ENCODE measurements at regions not wholly inside any gene's neighbourhood (a gene's known extent, or its start where the extent isn't known, plus 50 kb on each side); places are given as distances from the start of the nearest gene placed in this dataset.

DNA sequence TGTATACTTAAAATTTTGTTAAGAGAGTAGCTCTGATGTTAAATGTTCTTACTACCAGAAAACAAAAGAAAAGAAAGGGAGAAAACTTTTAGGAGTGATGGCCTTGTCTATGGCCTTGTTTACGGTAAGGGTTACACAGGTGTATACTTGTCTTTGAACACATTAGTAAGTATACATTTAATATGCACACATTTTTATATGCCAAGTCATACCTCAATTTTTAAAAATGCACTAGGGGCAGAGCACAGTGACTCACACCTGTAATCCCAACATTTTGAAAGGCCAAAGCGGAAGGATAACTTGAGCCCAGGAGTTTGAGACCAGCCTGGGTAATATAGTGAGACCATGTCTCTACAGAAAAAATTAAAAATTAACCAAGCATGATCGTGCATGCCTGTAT is 166.7 kb upstream of the SNX2 start:
- Histone ChIP-seq H3K36me3 (replicated peaks in 1 of 2; ENCODE audit: control insufficient read depth in 1 of 2, insufficient read depth in 2 of 2, low read length in 2 of 2) (no peaks in the 10 kb centered on the region), H3K27ac (ENCODE audit: extremely low read length, insufficient read depth, low read length) (no peak overlapping the region), H3K4me1 (ENCODE audit: insufficient read depth, low read length) (no peaks in the 10 kb centered on the region), H3K4me2 (ENCODE audit: low read depth, low read length) (no peak overlapping the region), H3K79me2 (ENCODE audit: insufficient read depth, low read length) (no peaks in the 10 kb centered on the region), H3K9me3 (ENCODE audit: low read length) (no peaks in the 10 kb centered on the region), H4K20me1 (ENCODE audit: insufficient read depth, low read length) (no peaks in the 10 kb centered on the region), H3K27me3 (ENCODE audit: control insufficient read depth in 1 of 2, insufficient read depth in 2 of 2, low read length in 2 of 2) (no peaks in the 10 kb centered on the region), H3K4me3 (replicated peaks in 1 of 3; ENCODE audit: insufficient read depth in 1 of 3, low read depth in 2 of 3, low read length in 3 of 3) (no peak overlapping the region), H2AFZ (ENCODE audit: low read length) (no peak overlapping the region), H3K9ac (ENCODE audit: insufficient read depth, low read depth, low read length) (no peak overlapping the region)
- FAIRE-seq (no peak), ATAC-seq (no peak; the same call in 2 of the 3 replicates), DNase-seq (ENCODE audit: low spot score) (no peak)
- WGBS (ENCODE audit: low lambda C conversion rate): 46% methylated on average over 3 of the region's 3 CpGs
- TF ChIP-seq, protein P1, sequence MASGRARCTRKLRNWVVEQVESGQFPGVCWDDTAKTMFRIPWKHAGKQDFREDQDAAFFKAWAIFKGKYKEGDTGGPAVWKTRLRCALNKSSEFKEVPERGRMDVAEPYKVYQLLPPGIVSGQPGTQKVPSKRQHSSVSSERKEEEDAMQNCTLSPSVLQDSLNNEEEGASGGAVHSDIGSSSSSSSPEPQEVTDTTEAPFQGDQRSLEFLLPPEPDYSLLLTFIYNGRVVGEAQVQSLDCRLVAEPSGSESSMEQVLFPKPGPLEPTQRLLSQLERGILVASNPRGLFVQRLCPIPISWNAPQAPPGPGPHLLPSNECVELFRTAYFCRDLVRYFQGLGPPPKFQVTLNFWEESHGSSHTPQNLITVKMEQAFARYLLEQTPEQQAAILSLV (CRISPR knock-in tag; IDR thresholded peaks at IDR 0.05; ENCODE audit: borderline replicate concordance): no peak
- TF ChIP-seq, protein P2, sequence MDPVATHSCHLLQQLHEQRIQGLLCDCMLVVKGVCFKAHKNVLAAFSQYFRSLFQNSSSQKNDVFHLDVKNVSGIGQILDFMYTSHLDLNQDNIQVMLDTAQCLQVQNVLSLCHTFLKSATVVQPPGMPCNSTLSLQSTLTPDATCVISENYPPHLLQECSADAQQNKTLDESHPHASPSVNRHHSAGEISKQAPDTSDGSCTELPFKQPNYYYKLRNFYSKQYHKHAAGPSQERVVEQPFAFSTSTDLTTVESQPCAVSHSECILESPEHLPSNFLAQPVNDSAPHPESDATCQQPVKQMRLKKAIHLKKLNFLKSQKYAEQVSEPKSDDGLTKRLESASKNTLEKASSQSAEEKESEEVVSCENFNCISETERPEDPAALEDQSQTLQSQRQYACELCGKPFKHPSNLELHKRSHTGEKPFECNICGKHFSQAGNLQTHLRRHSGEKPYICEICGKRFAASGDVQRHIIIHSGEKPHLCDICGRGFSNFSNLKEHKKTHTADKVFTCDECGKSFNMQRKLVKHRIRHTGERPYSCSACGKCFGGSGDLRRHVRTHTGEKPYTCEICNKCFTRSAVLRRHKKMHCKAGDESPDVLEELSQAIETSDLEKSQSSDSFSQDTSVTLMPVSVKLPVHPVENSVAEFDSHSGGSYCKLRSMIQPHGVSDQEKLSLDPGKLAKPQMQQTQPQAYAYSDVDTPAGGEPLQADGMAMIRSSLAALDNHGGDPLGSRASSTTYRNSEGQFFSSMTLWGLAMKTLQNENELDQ (CRISPR knock-in tag; IDR thresholded peaks at IDR 0.05; ENCODE audit: borderline replicate concordance): no peak
- no peak for TF ChIP-seq GFI1 (CRISPR knock-in tag; IDR thresholded peaks at IDR 0.05; ENCODE audit: borderline replicate concordance)
- TF ChIP-seq ZNF546 (CRISPR knock-in tag; conservative IDR thresholded peaks at IDR 0.05): no peak
- TF ChIP-seq, protein P3, sequence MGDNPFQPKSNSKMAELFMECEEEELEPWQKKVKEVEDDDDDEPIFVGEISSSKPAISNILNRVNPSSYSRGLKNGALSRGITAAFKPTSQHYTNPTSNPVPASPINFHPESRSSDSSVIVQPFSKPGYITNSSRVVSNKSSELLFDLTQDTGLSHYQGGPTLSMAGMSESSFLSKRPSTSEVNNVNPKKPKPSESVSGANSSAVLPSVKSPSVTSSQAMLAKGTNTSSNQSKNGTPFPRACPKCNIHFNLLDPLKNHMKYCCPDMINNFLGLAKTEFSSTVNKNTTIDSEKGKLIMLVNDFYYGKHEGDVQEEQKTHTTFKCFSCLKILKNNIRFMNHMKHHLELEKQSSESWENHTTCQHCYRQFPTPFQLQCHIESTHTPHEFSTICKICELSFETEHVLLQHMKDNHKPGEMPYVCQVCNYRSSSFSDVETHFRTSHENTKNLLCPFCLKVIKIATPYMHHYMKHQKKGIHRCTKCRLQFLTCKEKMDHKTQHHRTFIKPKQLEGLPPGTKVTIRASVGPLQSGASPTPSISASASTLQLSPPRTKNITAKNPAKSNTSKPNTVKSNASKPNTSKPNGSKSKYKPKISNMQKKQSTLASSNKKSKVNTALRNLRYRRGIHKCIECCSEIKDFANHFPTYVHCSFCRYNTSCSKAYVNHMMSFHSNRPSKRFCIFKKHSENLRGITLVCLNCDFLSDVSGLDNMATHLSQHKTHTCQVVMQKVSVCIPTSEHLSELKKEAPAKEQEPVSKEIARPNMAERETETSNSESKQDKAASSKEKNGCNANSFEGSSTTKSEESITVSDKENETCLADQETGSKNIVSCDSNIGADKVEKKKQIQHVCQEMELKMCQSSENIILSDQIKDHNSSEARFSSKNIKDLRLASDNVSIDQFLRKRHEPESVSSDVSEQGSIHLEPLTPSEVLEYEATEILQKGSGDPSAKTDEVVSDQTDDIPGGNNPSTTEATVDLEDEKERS (CRISPR knock-in tag; IDR thresholded peaks at IDR 0.05): no peak
- TF ChIP-seq SOX5 (CRISPR knock-in tag; IDR thresholded peaks at IDR 0.05; ENCODE audit: borderline replicate concordance): no peak
- TF ChIP-seq ZNF235 (CRISPR knock-in tag; IDR thresholded peaks at IDR 0.05; ENCODE audit: borderline replicate concordance): no peak
- TF ChIP-seq ZFYVE20 (CRISPR knock-in tag; IDR thresholded peaks at IDR 0.05; ENCODE audit: borderline replicate concordance, low read depth): no peak
- TF ChIP-seq, protein P4, sequence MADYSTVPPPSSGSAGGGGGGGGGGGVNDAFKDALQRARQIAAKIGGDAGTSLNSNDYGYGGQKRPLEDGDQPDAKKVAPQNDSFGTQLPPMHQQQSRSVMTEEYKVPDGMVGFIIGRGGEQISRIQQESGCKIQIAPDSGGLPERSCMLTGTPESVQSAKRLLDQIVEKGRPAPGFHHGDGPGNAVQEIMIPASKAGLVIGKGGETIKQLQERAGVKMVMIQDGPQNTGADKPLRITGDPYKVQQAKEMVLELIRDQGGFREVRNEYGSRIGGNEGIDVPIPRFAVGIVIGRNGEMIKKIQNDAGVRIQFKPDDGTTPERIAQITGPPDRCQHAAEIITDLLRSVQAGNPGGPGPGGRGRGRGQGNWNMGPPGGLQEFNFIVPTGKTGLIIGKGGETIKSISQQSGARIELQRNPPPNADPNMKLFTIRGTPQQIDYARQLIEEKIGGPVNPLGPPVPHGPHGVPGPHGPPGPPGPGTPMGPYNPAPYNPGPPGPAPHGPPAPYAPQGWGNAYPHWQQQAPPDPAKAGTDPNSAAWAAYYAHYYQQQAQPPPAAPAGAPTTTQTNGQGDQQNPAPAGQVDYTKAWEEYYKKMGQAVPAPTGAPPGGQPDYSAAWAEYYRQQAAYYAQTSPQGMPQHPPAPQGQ (CRISPR knock-in tag; IDR thresholded peaks at IDR 0.05; ENCODE audit: borderline replicate concordance): no peak
- no peak for TF ChIP-seq CENPT (CRISPR knock-in tag; IDR thresholded peaks at IDR 0.05; ENCODE audit: low read depth)
- TF ChIP-seq PCBP1 (IDR thresholded peaks at IDR 0.05; ENCODE audit: borderline replicate concordance, low read depth, low read length): no peak
- TF ChIP-seq ISX (CRISPR knock-in tag; conservative IDR thresholded peaks at IDR 0.05): no peak
- TF ChIP-seq DNMT1 (CRISPR knock-in tag; IDR thresholded peaks at IDR 0.05): no peak
- no peak for TF ChIP-seq ZFP41 (CRISPR knock-in tag; IDR thresholded peaks at IDR 0.05; ENCODE audit: borderline replicate concordance)
- TF ChIP-seq PPARG (CRISPR knock-in tag; conservative IDR thresholded peaks at IDR 0.05): no peak
- TF ChIP-seq RBAK (CRISPR knock-in tag; IDR thresholded peaks at IDR 0.05): no peak
- no peak for TF ChIP-seq ZKSCAN1 (IDR thresholded peaks at IDR 0.05; ENCODE audit: low read length)
- ChIA-PET POLR2A (no interaction called here), CTCF (ENCODE audit: low intra/inter-chr PET ratio, low total read pairs) (no interaction called here)
- intact Hi-C loops (cut with micrococcal nuclease; ENCODE audit: unreplicated experiment): no loop called here
- in situ Hi-C loops (cut with HindIII; ENCODE audit: extremely low pct_ligation_motif_present, low pct_unique_long_range_greater_than_20kb): no loop called here
- BruUV-seq (replicated peaks): no TSS peak
